ENCODE measurements at regions not wholly inside any gene's neighbourhood (a gene's known extent, or its start where the extent isn't known, plus 50 kb on each side); places are given as distances from the start of the nearest gene placed in this dataset.
"Not testable (repeated sequence)": the region's sequence is repeated elsewhere in the genome, so short reads cannot be mapped to it uniquely, and the experiment has no call there.

- no peak for DNase-seq (ENCODE audit: low read depth in 2 of 2)
Measured at GRCh38 chr3:18237251-18238005, 187.7 kb downstream of the SATB1 start.

- DNase-seq (ENCODE audit: low read depth in 2 of 2), result no peak
Measured at GRCh38 chr3:18236726-18237125, 188.4 kb downstream of the SATB1 start.

- no peak for DNase-seq (ENCODE audit: low read depth in 2 of 2)
Measured at GRCh38 chr3:18234717-18235335, 190.3 kb downstream of the SATB1 start.

GRCh38 chr3:18233987-18234716 is 191.0 kb downstream of the SATB1 start:
- DNase-seq (ENCODE audit: low read depth in 2 of 2), result no peak

GRCh38 chr3:18232317-18232716 is 192.8 kb downstream of the SATB1 start:
- no peak for DNase-seq (ENCODE audit: low read depth in 2 of 2)

- DNase-seq (ENCODE audit: low read depth in 2 of 2), result no peak
Measured at GRCh38 chr3:18228060-18228459, 197.1 kb downstream of the SATB1 start.

DNA sequence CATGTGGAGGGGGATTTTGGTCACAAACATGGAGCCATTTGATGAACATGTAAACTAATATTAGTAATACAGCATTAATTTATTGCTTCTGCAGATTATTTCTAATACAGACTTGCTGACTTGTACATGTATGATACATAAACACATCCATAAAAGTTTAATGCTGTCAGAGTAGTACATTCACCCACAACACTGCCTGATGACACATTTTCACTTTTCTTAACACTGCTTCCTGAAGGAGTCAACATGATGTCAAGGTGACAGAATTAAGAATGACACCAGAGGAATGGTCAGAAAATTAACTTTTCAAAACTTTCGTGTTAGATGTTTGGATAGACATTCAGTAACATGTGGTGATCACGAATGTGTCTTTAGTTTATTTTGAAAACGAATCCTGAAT is 199.4 kb downstream of the SATB1 start:
- DNase-seq (ENCODE audit: low read depth in 2 of 2), result no peak

DNA sequence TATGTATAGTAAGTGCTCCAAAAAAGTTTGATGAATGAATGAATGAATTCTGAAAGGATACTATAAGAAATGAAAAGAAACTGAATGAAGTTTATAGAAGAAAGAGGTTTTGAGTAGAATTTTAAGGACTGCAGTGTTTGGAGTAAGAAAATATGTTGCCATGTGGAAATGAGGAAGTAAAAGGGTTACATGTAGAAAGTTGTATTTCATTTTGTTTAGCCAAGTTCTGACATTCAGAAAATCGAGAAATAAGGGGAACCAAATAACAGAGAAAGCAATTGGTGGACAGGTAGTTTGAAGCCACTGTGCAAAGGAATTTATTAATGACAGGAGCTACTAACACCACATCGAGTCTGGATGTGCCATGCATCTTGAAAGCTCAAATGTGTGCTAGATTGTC is 200.7 kb downstream of the SATB1 start:
- no peak for DNase-seq (ENCODE audit: low read depth in 2 of 2)

GRCh38 chr3:18223974-18224373 is 201.2 kb downstream of the SATB1 start:
- DNase-seq (ENCODE audit: low read depth in 2 of 2), result no peak

- no peak for DNase-seq (ENCODE audit: low read depth in 2 of 2)
Measured at GRCh38 chr3:18223571-18223970, 201.6 kb downstream of the SATB1 start.

- DNase-seq (ENCODE audit: low read depth in 2 of 2), result no peak
Measured at GRCh38 chr3:18222686-18223085, 202.5 kb downstream of the SATB1 start.

GRCh38 chr3:18217507-18218174 is 207.5 kb downstream of the SATB1 start:
- DNase-seq (ENCODE audit: low read depth in 2 of 2), result no peak

DNA sequence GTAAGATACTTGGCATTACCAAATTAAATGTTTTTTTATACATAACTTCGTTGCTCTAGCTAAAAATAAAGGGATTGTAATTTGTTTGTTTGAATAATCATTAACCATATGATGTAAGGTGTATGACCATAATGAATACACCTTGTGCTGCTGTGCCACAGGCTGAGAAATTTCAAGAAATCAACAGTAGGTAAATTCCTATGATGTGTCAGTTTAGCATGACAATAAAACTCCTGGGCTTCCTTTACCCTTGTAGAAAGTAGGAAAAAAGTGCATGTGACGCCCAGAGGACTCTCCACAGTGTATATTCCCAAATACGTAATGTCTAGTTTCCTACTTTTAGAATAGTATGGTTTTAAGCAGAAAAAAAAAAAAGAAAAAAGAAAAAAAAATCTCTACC is 208.1 kb downstream of the SATB1 start:
- no peak for DNase-seq (ENCODE audit: low read depth in 2 of 2)

GRCh38 chr3:18215639-18216038 is 209.5 kb downstream of the SATB1 start:
- no peak for DNase-seq (ENCODE audit: low read depth in 2 of 2)

DNA sequence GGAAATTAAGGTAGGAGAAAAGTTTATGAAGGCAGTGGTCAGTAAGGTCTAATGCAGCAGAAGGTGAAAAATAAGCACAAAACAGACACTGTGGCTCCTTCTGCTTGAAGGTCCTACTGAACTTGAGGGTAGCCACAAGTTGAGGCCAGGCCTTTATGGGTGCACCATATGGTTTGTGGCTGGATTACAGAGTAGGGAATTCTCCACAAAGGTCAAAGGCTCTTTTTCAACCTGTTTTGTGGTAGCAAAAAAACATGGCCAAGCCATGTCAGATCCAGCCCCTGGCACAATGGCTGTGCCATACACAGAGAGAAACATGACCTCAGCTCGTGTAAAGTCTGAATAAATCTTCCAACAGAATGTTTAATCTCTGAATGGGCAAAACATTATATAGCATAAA is 214.0 kb downstream of the SATB1 start:
- no peak for DNase-seq (ENCODE audit: low read depth in 2 of 2)

DNA sequence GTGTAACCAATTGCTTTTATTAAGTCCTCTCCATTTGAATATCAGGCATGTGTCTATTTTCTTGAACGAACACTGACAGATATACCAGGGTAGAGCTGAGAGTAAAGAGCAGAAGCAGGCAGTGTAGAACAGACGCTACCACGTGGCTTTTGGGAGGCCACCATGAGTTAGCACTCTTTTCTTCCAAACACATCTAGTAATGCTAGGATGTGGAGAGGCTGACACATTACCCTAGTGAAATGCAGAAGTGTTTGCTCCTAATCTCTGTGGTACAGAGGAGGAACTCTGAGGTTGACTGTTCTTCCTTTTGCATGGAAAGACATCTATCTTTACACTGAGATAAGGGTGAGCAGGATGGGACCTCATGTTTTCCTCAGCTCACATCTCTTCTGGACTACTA is 216.3 kb downstream of the SATB1 start:
- DNase-seq (ENCODE audit: low read depth in 2 of 2), result no peak

- no peak for DNase-seq (ENCODE audit: low read depth in 2 of 2)
Measured at GRCh38 chr3:18208091-18208490, 217.0 kb downstream of the SATB1 start.

DNA sequence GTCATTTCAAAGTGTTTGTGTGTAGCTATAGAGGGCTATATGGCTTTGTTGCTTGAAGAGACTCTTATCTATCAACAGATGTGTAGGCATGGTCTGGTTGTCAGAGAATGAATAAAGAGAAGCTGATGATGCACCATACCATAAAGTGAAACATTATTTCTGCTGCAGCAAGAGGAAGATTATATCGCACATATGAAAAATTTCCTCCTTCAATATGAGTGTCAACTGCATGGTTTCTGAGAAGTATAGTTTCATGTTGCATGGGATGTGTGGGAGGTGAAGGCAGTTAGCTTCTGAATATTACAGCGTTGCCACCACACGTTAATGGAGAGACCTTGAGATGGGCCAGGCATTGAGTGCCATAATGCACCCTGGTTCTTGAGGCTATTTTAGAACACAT is 217.9 kb downstream of the SATB1 start:
- DNase-seq (ENCODE audit: low read depth in 2 of 2), result peak in 1 of 2 donors; percentile 9

DNA sequence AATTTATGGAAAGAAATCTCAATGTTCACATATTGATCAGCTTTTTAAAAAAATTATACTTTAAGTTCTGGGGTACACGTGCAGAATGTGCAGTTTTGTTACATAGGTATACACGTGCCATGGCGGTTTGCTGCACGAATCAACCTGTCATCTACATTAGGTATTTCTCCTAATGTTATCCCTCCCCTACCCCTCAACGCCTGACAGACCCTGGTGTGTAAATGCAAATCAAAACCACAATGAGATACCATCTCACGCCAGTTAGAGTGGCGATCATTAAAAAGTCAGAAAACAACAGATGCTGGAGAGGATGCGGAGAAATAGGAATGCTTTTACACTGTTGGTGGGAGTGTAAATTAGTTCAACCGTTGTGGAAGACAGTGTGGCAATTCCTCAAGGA is 219.4 kb downstream of the SATB1 start:
- not testable (repeated sequence) for DNase-seq (ENCODE audit: low read depth in 2 of 2)

DNA sequence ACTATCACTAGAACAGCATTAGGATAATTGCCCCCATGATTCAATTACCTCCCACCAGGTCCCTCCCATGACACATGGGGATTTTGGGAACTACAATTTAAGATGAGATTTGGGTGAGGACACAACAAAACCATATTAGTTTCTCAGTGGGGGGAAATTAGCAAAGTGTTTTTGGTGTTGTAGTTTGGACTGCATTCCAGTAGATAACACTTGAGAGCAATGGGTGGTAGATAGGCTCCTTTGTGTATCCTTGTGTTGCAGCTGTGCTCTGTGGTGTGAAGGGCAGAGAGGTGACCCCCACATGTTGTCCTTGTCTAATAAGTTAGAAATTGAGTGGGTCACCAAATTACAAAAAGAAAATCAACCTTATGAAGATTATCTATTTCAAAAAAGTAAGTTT is 223.8 kb downstream of the SATB1 start:
- no peak for DNase-seq (ENCODE audit: low read depth in 2 of 2)

- DNase-seq (ENCODE audit: low read depth in 2 of 2), result no peak
Measured at GRCh38 chr3:18199757-18200156, 225.4 kb downstream of the SATB1 start.

DNA sequence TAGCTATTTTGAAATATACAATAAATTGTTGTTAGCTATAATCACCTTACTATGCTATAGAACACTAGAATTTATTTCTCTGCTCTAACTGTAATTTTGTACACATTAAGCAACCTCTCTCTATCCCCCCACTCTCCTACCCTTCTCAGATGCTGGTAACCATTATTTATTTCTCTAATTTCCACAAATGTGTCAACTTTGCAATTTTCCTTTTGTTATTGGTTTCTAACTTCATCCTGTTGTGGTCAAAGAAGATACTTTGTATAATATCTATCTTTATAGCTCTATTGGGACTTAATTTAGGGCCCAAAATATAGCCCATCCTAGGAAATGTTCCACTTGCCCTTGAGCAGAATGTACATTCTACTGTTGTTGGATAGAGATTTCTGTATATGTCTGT is 229.3 kb downstream of the SATB1 start:
- DNase-seq (ENCODE audit: low read depth in 2 of 2), result no peak
